Testis (tissue), 2 donors: ENCODE measurements at regions not wholly inside any gene's neighbourhood (a gene's known extent, or its start where the extent isn't known, plus 50 kb on each side); places are given as distances from the start of the nearest gene placed in this dataset.

ENCODE experiments used
- CTCF ChIP-seq, 3 experiments: fragments of 450-650 bp in 2 of 3; fragments of 200-600 bp in 1 of 3; sonication (generic) in 1 of 3; IDR thresholded peaks; one replicate each; pipeline ENCODE4 v1.5.1; 2016 to 2019; ENCODE audit warnings: antibody characterized with exemption in 3 of 3, mild to moderate bottlenecking in 2 of 3, moderate library complexity in 1 of 3
- POLR2A ChIP-seq: fragments of 450-650 bp; IDR thresholded peaks from one replicate; pipeline ENCODE4 v1.6.1; 2017; ENCODE audit warnings: antibody characterized with exemption, mild to moderate bottlenecking, moderate library complexity

- TF ChIP-seq CTCF (IDR thresholded peaks at IDR 0.05) (no peak), POLR2A (no peak)
These were observed 242.4 kb upstream of the NR3C2 start for GRCh38 chr4:148684638-148685037.
